ENCODE measurements at regions not wholly inside any gene's neighbourhood (a gene's known extent, or its start where the extent isn't known, plus 50 kb on each side); places are given as distances from the start of the nearest gene placed in this dataset.

DNA sequence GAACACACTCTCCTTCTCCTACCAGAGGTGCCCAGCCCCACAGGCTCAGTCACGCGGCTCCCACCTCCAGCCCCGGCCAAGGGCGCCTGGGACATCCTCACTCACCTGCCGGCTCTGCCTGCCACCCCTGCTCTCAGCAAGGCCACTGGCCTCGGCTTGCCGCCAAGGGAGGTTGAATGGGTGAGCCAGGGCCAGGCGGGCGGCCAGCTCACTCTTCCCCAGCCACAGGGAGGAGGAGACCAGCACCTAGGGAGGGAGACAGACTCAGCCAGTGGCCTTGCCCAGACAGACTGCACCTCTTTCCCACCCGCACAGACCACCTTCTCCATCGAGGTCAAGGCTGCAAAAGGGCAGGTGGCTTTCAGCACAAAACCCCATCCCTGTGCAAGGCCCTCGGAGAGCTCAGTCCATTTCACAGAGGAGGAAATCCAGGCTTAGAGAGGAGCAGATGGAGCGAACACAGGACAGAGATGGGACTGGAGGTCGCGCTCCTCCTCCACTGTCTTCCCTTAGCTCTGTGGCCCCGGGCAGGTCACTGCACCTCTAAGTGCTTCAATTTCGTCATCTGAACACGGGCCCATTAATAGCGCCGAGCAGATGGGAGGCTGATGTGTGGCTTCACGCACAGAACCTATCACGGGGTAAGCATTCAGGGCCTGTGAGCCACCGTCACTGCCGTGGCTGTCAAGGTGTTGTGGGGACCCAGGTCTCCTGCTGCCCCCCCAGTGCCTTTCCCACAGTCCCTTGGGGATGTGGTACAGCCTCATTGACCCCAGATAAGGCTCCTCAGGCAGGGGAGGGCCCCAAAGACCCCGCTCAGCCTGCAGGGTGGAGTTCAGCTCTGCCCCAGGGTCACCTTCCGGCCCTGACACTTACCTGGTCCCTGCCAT is 56.1 kb downstream of the RMI2 start:
- DNase-seq (ENCODE audit: low read depth in 2 of 2, low spot score in 1 of 2) = no peak

DNA sequence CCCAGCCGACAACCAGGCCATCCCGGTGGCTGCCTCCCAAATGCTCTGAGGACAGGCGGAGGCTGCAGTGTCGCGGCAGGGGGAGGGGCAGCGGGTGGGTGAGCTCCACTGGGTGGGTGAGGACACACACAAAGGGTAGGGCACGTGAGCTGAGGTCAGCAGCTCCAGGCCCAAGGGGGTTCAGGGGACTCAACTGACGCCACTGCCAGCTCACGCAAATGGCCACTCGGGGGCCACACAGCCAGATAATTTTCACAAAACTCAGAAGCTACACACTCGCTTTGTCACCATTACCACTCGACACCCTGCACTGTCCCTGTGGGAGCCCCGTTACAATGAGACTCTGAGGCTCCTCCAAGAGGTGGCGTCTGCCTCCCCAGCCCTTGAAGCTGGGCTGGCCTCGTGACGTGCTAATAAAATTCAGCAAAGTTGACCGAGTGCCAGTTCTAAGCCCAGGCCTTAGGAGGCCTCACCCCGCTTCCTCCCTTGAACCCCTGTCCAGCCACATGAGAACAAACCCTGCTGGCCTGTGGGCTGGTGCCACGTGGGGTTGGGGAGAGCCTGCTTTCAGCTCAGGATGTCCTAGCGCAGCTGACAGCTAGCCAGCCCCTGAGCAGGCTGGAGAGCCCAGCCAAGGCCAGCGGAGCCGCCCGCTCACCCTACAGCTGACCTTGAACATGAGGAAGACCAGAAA is 56.9 kb downstream of the RMI2 start:
- DNase-seq (ENCODE audit: low read depth in 2 of 2, low spot score in 1 of 2) = no peak

DNA sequence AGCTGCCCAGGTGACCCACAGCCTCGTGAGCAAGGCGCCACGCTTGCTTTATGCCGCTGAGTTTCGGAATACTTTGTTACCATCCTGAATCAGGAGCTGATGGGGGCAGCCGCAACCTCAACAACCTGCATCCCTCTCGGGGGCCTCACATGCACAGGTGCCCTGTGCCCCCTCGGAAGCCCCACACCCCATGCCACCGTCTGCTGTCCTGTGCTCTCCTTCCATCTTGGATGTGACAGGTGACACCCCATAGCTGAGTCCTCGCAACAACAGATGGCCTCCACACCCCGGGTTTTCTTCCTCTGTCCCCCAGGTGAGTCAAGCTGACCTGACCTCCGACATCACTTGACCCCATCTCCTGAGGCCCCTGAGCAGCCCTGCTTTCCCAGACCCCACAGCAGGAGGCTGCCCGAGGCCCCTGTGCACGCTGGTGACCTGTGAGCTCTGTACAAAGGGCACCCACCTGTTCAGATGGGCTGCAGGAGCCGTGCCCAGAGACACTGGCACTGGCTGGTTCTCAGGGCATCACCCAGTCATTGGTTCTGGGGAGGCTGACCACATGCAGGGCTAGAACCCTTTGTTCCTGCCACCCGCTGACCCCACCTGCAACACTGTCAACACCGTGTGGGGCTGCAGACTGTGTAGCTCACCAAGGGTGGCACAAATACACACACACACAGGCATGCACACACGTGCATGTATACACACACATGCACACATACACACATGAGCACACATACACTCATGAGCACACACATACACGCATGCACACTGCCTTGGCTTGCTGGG is 57.7 kb downstream of the RMI2 start:
- DNase-seq (ENCODE audit: low read depth in 2 of 2, low spot score in 1 of 2) = no peak

DNA sequence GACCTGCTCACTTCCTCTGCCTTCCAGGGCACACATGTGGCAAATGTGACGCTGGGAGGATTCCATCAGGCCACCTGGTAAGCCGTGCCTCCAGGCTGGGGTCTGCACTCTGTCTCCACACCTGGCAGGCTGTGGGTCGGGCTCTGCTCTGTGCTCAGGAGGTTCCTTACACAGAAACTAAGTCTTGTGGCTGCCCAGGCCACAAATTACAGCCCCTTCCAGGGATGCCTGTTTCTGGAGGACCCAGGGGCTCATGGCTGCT is 58.2 kb downstream of the RMI2 start:
- DNase-seq (ENCODE audit: low read depth in 2 of 2, low spot score in 1 of 2) = no peak

DNA sequence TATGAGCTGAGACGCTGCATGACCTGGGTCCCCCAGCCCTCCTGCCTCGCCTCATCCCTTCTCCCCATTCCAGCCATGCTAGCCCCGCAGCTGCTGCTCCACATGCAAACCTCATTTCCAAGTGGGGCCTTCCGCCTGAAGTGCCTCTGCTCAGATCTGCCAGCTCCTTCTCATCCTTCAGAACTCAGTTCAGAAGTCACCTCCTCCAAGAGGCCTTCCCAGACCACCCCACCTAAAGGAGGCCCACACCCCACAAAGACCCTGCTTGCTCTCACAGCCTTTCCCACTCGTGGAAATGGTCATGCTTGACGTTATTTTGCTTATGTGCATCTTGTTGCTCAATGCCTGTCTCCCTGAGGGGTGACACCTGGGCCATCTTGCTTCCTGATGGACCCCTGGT is 58.7 kb downstream of the RMI2 start:
- DNase-seq (ENCODE audit: low read depth in 2 of 2, low spot score in 1 of 2) = no peak

DNA sequence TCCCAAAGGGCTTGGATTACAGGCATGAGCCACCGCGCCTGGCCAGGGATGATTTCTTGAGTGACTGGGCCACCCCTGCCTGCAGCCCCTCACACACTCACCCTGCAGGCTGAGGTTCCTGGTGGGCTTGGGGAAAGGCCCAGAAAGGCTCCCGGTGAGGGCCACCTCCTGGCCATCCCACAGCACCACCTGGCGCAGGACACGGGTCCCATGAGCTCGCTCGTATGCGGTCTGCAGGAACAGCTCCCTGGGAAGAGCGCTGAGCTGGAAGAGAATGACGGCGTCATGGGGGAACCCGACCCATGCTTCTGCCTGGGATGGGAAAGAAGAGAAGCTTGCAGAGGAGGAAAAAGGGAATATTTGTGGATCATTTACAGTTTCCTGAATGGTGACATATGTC is 59.3 kb downstream of the RMI2 start:
- no peak for DNase-seq (ENCODE audit: low read depth in 2 of 2, low spot score in 1 of 2)

DNA sequence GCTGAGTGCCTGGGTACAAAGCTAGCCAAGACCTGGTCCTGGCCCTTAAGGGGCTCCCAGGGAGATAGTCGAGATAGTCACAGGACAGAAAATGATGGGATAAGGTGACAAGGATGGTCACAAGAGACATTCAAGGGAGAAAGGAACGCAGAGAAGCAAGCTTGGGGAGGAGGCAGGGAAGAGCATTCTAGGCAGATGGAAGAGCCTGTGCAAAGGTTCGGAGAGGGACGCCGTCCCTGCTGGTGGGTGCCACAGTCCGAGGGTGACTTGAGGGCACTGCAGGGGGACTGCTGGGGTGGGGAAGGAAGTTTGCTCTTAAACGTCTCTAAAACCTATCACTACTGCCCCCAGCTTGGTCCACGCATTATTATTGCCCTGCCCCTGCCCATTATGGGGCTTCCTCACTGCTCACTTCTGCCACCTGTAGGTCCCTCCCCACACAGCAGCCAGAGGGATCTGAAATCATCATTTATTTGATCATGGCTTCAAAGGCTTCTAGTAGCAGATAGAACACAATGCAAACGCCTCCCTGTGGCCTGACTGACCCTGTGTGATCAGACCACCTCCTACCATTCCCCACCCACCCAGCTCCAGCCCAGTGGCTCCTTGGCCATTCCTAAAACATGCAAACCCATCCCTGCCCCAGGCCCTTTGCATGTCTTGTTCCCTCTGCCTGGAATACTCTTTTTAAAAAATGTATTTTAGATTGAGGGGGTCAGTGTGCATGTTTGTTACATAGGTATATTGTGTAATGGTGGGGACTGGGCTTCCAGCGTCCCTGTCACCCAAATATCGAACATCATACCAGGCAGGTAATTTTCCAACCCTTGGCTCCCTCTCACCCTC is 60.3 kb downstream of the RMI2 start:
- DNase-seq (ENCODE audit: low read depth in 2 of 2, low spot score in 1 of 2) = peak in 1 of 2 donors; percentile 6

DNA sequence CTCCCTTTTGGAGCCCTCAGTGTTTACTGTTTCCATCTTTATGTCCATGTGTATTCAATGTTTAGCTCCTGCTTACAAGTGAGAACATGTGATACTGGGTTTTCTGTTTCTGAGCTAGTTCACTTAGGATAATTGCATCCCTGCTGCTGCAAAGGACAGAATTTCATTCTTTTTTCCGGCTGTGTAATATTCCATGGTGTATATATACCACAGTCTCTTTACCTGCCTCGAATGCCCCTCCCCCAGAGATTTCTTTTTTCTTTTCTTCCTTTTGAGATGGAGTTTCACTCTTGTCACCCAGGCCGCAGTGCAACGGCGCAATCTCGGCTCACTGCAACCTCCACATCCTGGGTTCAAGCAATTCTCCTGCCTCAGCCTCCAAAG is 60.9 kb downstream of the RMI2 start:
- no peak for DNase-seq (ENCODE audit: low read depth in 2 of 2, low spot score in 1 of 2)

DNA sequence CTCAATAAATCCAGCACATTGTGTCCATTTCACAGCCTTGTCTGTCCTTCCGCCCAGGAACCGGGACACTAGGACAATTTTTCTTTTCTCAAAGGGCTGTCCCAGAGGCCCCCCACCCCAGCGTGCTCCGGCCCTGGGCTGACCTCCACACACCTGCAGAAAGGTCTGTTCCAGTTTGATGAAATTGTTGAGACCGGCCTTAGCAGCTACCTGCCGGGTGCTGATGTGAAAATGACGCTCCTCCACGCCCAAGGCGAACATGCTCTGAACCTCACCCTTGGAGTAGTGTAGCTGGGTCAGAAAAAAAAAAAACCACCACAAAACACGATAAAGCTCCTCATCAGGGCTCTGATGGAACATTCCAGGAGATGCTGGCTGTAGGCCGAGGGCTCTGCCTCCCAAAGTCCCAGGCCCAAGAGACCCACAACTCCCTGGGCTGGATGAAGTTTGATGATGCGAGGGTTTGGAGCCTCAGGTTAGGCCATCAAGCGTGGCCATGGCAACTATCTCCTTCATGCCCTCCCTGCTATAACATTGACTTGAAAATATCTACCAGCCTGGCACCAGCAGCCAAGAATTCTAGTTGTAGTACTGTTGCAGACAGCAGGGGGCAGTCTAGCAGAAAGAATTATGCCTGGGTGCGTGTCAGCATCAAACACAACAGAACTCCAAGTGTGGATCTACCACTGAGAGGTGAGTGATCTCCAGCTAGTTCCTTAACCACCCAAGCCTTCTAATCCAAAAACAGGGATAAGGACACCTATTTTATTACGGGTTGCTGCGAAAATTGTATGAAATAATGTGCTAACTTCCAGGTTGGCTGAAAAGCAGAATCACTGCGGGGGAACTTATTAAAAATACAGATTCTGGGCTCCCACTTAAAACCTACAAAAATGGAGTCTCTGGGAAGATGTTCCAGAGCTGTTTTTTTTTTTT is 62.1 kb downstream of the RMI2 start:
- DNase-seq (ENCODE audit: low read depth in 2 of 2, low spot score in 1 of 2) = peak; percentile 13 to 25

DNA sequence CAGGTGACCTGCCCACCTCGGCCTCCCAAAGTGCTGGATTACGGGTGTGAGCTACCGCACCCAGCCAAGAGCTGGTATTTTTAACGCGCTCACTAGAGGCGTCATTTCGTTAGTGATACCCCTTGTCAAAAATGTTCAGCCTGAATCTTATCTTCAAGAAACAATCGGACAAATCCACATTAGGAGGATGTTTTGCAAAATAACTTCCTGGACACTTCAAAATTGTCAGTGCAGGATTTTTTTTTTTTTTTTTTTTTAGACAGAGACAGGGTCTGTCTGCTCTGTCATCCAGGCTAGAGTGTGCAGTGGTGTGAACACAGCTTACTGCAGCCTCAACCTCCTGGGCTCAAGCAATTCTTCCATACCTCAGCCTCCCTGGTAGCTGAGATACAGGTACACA is 63.0 kb downstream of the RMI2 start:
- DNase-seq (ENCODE audit: low read depth in 2 of 2, low spot score in 1 of 2) = no peak

DNA sequence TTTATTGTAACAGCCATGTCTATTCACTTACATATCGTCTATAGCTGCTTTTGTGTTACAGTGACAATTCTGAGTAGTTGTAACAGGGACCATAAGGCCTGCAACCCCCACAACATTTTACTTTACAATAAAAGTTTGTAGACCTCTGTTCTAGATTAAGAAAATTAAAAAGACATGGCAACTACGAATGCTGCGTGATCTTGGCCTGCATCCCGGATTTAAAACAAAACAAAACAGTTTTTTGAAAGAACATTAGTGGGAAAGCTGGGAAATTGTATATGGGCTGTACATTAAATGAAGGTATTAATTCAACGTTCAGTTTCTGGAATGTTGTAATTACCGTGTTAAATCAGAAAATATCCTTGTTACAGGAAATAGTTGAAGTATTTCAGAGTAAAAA is 64.1 kb downstream of the RMI2 start:
- no peak for DNase-seq (ENCODE audit: low read depth in 2 of 2, low spot score in 1 of 2)

DNA sequence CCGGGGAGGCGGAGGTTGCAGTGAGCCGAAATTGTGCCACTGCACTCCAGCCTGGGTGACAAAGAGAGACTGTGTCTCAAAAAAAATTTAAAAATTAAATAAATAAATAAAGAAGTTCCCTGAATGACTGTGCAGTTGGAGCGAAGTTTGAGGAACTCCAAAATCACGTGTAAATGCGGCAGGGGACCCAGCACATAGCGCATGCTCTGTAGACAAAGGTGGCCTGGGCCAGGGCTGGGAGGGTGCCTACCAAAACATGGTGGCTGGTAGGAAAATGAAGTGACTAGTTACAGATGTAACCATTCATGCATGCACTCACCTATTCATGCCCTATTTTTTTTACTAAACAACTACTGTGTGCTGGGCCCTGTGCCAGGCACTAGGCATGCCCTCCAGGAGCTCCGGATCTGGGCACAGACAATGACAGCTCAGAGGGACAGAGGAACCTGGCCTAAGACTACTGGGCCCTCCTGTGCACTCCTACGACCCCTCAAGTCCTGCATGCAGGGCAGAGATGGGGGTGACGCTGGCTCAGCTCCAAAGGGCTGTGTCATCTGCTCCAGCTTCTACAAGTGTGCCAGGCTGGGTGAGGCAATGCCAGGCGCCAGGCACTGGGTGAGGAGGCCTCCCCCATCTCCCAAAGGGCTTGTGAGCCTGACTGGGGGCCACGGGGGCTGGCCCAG is 65.3 kb downstream of the RMI2 start:
- no peak for DNase-seq (ENCODE audit: low read depth in 2 of 2, low spot score in 1 of 2)

DNA sequence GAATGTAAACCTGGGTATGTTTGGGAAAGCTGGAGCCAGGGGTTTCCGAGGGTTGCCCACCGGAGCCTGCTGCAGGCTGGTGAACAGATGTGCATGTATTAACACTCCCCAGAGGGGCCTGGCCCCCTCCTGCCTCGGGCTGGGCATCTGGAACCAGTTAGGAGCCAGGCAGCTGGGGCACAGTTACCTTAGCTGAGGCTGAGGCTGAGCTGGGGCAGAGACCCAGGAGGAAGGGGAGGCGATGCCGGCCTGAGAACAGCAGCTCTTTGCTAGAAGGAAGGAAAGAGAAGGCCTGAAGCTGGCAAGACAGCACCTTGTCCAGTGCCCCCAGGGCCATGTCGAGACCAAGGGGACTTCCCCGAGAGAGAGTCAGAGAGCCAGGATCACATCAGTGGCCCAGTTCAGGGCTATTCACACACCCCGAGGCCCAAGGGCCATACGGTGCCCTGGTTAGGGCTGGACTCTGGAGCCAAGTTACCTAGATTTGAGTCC is 65.8 kb downstream of the RMI2 start:
- no peak for DNase-seq (ENCODE audit: low read depth in 2 of 2, low spot score in 1 of 2)

DNA sequence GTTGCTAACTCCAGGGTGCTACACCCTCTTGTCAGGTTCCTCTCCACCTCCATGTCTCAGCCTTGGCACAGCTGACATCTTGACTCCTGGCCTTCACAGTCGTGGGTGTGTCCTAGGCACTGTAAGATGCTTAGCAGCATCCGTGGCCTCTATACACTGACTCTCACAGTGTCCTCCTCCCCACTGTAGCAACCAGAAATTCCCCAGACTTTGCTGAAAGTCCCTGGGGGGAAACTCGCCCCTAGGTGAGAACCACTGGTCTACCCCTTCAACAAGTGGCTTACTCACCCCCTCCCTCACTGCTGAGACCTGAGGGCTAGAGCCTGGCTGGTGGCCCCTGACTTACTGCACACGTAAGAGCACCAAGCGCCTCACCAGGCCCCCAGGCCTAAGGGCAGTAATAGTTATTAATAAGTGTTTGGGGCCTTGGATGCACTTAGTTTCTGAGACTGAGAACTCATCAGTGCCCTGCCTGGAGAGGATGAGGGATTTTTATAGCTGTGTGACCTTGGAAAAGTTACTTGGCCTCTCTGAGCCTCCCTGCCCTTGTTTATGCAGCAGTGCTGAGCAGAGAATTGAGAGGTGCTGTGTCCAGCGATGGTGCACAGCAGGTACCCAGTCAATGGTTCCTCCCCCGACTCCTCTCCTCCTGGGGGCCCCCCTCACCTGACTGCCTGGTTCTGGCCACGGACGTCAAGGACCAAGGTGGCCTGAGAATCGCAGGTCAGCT is 67.1 kb downstream of the RMI2 start:
- no peak for DNase-seq (ENCODE audit: low read depth in 2 of 2, low spot score in 1 of 2)

DNA sequence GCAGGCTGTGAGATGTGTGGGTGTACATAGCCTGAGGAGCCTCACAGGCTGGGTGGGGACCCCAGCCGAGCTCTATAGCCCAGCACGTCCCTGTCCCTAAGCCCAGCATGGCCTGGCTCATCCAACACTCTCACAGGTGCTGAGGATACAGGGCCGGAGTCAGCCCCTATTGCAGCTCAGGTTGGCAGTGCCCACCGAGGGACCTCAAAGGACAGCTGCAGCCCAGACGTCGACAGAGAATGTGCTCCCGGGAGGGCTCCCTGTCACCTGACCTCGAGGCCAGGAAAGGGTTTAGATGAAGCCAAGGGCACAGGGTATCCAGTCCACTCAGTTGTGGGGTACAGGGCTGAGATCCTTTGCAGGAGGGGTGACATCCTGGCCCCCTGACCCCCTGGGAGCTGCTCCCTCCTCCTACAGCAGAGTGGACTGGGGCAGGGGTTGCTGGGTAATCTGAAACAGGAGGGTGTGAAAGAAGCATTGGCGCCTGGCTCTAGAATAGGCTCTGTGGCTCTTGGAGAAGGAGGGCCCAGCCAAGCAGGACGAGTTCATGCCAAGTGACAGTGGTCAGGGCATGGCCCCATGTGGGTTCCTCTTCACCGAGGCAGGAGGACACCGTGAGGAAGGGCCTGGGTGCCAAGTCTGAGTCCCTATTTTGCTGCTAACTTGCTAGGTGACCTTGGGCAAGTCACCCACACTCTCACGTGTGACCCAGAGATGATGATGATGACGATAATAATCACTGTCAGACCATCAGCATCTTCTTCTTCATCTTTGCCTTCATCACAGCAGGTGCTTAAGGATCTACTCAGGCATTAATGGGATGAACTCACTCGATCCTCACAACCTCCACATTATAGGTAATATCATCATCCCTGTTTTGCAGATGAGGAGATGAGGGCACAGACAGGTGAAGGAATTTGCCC is 68.0 kb downstream of the RMI2 start:
- DNase-seq (ENCODE audit: low read depth in 2 of 2, low spot score in 1 of 2) = no peak

DNA sequence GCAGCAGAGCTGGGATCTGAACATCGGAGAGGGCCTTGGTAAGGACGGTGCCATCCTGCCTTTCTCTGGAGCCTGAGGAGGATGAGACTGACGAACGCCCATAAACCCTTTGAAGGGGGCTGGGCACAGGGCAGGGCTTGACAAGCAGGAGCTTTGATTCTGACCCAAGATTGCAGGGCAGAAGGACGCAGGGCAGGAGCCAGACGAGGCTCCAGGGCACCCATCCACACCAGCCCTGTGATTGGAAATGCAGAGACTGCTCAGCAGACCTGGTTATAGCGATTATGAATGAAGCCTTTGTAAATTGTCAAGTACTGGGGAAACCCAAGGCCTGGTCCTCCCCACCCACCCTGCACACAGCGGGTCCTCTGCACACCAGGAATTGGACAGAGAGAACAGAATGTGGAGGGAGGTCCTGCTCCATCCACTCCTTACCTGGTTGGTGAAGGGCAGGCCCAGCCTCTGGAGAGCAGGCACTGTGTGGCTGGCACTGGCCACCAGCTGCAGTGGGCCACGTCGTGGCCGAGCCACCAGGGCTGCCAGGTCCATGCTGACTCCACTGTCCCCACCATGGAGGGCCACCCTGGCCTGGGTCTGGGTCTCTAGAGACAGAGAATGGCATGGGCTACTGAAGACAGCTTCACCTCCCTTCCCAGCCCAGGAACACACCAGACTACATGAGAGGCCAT is 68.8 kb downstream of the RMI2 start:
- DNase-seq (ENCODE audit: low read depth in 2 of 2, low spot score in 1 of 2) = no peak
